ENCODE measurements at regions not wholly inside any gene's neighbourhood (a gene's known extent, or its start where the extent isn't known, plus 50 kb on each side); places are given as distances from the start of the nearest gene placed in this dataset.

DNA sequence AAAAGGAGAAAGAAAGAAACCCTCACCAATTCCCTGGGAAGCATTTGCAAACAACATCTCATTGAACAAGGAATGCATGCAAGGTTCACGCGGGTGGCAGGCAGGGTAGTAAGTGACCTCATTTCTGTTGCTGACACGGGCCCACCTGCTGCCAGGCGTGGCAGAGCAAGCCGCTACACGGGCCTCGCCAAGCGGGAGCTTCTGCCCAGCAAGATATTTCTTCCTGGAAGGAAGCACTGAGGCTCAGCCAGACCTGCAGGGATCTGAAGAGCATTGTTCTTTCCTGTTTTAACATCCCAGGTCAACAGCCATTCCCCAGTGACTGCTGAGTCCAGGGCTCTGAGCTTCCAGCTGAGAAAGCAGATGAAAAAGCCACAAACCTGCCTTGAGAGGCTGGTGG is 91.9 kb upstream of the IGSF21 start:
- DNase-seq, result no peak
- no peak for ATAC-seq

- DNase-seq (no peak), ATAC-seq (no peak)
These were observed 89.2 kb upstream of the IGSF21 start for GRCh38 chr1:18018366-18018765.

DNA sequence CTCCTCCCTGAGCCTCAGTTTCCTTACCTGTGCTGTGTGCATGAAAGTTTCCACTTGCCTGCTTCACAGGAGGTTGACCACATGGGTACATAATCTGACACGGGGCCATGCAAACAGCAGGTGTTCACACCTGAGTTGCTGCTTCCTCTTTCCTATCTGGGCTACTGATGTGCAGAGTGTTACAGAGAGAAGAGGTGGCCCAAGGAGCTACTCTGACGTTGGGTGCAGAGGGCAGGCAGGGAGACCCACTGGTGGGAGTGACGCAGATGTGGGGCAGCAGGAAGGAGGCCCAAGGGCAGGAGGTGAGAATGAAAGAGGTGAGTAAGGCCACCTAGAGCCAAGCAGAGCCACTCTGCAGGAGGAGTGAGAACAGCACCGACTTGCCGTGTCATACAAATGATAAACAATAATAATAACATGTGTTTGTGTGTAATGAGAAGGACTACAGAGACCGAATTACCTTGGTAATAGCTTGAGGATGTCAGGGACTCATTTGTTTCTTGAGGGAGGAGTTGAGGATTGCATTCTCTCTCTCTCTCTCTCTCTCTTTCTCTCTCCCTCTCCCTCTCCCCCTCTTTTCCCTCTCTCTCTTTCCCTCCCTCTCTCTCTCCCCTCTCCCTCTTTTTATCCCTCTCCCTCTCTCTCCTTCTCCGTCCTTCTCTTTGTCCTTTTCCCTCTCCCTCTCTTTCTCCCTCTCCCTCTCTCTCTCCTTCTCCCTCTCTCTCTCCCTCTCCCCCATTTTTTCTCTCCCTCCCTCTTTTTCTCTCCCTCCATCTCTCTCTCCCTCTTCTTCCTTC is 87.4 kb upstream of the IGSF21 start:
- no peak for DNase-seq
- no peak for ATAC-seq

DNA sequence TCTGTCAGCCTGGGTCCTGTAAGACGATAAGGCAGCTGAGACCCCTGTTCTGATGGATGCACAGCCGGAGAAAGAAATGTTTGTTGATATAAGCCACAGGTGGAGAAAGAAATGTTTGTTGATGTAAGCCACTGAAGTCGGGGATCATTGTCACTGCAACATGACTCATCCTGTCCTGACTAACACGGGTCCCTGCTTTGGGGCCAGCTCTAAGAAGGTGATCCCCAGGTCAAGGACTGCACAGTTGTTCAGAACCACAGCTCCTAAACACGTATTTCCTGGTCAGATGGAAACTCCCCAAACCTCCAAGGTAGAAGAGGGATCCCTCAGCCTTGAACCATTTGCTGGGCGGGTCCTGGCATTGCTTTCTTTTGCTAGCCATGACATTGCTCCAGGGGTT is 86.4 kb upstream of the IGSF21 start:
- ATAC-seq (no peak), DNase-seq (no peak)

DNA sequence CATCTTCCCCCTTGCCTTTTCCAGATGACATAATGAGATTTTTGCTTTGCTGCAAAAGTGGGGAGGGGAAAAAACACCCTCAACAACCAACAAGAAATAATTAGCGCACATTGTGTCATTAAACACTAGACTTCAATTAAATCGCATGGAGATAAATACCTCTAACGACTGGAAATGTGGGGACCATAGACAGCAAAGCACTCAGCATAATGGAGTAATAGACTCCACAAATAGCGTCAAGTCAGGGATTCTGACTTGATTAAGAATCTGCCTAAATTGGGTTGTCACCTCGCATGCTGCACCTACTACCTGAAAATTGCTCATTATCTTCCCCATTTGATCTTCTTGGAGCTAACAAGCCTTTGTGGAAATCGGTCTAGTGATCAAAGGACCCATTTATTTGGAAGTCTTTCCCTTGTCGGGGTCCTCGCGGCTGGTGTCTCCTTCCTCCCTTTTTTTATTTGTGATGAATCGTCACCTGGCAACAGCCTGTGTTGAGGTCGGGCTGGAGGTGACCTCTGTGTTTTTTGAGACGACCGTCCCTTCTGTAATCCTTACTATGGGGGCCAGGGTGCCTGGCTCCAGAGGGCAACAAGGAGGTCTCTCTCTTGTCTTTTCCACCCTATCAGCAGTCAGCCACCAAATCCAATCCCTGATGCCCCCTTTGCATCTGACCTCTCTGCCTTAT is 75.3 kb upstream of the IGSF21 start:
- ATAC-seq (no peak), DNase-seq (no peak)

GRCh38 chr1:18035145-18035544 is 72.5 kb upstream of the IGSF21 start:
- DNase-seq, result no peak
- no peak for ATAC-seq

- DNase-seq (no peak), ATAC-seq (no peak)
These were observed 69.9 kb upstream of the IGSF21 start for GRCh38 chr1:18037651-18038050.

- DNase-seq (no peak), ATAC-seq (no peak)
These were observed 69.5 kb upstream of the IGSF21 start for GRCh38 chr1:18038051-18038450.

DNA sequence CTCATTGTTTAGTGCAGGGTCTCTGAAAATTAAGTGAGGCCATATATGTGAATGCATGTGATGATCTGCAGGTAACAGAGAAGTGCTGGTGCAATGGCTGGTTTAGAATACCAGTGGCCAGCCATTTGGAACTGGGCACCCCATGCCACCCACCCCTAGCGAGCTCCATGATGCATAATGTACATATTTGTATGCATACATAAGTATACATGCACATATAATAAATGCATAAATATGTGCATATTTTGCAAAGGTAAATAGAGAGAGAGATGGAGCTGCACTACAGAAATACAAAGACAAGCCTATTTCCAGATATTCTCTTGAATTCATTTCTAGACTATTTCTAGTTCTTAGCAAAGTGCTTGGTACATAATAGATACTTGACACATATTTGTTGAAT is 68.5 kb upstream of the IGSF21 start:
- ATAC-seq, result no peak

GRCh38 chr1:18041102-18041501 is 66.5 kb upstream of the IGSF21 start:
- no peak for DNase-seq
- no peak for ATAC-seq

More for the DNA sequence above, 68.5 kb upstream of the IGSF21 start:
- DNase-seq, result no peak

GRCh38 chr1:18041685-18042355 is 65.8 kb upstream of the IGSF21 start:
- no peak for ATAC-seq
- no peak for DNase-seq

DNA sequence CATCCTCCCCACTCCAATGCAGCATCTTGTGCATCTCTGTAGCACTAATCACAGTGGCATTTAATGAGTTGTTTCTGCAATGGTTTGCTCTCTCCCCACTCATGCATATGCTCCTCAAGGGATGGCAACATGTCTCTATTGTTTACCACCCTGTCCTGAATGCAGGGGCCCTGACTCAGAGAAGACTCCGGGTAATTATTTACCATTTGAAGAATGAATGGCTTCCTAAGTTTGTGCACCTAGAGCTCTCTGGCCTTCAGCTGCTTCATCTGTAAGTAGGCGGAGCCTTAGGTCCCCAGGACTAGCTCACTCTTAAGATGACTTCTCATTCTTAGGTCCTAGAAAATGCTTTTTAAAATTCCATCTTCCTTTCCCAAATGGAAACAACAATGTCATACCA is 63.7 kb upstream of the IGSF21 start:
- ATAC-seq (no peak), DNase-seq (no peak)

- DNase-seq (no peak), ATAC-seq (no peak)
These were observed 62.4 kb upstream of the IGSF21 start for GRCh38 chr1:18045203-18045602.

GRCh38 chr1:18045621-18046020 is 62.0 kb upstream of the IGSF21 start:
- no peak for DNase-seq

GRCh38 chr1:18047122-18047521 is 60.5 kb upstream of the IGSF21 start:
- no peak for ATAC-seq
- no peak for DNase-seq

More at GRCh38 chr1:18045621-18046020, 62.0 kb upstream of the IGSF21 start:
- ATAC-seq, result no peak

DNA sequence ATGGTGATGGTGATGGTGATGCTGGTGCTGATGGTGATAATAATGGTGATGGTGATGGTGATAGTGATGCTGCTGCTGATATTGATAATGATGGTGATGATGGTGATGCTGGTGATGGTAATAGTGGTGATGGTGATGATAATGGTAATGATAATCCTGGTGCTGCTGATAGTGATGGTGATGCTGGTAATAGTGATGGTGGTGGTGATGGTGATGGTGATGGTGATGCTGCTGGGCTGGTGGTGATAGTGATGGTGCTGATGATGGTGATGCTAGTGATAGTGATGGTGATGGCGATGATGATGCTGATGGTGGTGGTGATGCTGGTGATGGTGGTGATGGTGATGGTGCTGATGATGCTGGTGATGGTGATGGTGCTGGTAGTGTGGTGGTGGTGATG is 58.4 kb upstream of the IGSF21 start:
- DNase-seq (no peak), ATAC-seq (no peak)

DNA sequence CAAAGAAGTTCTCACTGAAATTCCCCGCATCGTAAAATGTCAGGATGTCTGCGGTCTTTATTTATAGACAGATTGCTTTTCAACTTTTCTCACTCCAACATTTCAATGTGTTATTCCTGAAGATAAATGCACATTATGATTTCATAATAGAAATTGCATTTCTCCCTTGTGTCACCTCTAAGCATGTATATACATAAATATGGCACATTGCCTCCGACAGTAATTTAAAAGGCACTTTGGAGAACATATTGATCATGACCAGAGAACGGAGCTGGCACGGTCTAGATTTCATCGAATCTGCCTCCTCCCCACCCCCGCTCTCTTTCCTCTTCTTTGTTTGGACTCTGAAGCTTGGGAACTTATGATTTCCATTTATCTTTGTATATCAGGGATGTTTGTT is 54.9 kb upstream of the IGSF21 start:
- ATAC-seq (no peak), DNase-seq (no peak)

DNA sequence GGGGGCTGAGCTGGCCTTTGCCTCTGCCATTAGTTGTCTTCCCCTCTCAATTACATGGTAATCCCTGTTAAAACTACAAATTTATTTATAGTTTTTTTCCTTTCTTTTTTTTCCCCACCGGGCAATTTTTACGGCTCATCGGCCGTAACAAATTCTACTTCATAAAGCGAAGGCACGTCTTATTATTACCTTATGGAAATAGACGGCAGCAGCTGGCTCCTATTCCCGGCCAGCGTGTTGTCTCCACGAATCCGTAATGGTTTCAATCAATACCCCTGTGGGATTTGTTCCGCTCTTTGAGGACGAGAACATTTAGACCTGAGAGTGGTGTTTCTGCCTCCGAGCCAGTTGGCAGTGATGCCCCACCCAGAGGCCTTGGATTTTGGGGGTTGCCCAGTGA is 52.4 kb upstream of the IGSF21 start:
- ATAC-seq (no peak), DNase-seq (no peak)

- ATAC-seq (no peak), DNase-seq (no peak)
These were observed 51.1 kb upstream of the IGSF21 start for GRCh38 chr1:18056545-18056944.

GRCh38 chr1:18057623-18058022 is 50.0 kb upstream of the IGSF21 start:
- ATAC-seq (no peak), DNase-seq (no peak)

Data from stimulated activated naive CD8-positive, alpha-beta T cell treated with anti-CD3 and anti-CD28 coated beads, Interleukin-15, Interleukin-2, amounts not matched to agents 100 U/mL and 50 U/mL, for 24 hours (primary cell).